Astrocyte (in vitro differentiated cells and primary cell): ENCODE measurements at regions not wholly inside any gene's neighbourhood (a gene's known extent, or its start where the extent isn't known, plus 50 kb on each side); places are given as distances from the start of the nearest gene placed in this dataset.

Experiments used
- CTCF ChIP-seq: IDR thresholded peaks from 2 replicates; pipeline ENCODE4 v1.5.1; 2011; ENCODE audit warnings: low read depth, mild to moderate bottlenecking, inconsistent platforms, low read length, moderate library complexity; ENCODE audit not compliant: insufficient read depth
- EZH2 ChIP-seq: IDR thresholded peaks from 2 replicates; pipeline ENCODE4 v1.6.1; 2012; ENCODE audit warnings: mild to moderate bottlenecking, low read length, inconsistent platforms; ENCODE audit not compliant: insufficient read depth

- no peak for TF ChIP-seq CTCF
- no peak for TF ChIP-seq EZH2
Measured at GRCh38 chr12:94790825-94791224, 140.5 kb upstream of the TMCC3 start.
